HG02678 (cell line): ENCODE measurements at regions not wholly inside any gene's neighbourhood (a gene's known extent, or its start where the extent isn't known, plus 50 kb on each side); places are given as distances from the start of the nearest gene placed in this dataset.

Experiments
- ATAC-seq: cut with Tn5 transposase; IDR thresholded peaks from one replicate; pipeline ENCODE4 v1.9.1; 2021; ENCODE audit warnings: mild to moderate bottlenecking, moderate library complexity; ENCODE audit not compliant: unreplicated experiment

DNA sequence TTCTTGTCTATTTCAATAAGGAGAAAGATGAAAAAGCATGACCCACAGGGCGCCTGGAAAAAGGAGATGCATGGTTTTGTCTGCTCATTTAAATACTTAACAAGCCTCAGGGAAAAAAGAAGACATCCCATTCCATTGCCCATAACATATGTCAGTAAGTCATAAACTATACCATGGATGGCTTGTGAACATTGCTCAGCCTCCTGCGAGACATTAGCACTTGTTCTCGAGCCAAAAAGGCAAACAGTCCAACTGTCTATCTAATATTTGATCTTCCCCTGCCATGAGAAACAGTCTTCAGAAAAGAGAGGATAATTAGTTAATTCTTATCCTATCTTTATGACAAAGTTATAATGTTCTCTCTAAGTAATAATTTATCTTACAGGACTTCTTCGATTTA is 527.4 kb downstream of the HACE1 start:
- ATAC-seq = no peak

DNA sequence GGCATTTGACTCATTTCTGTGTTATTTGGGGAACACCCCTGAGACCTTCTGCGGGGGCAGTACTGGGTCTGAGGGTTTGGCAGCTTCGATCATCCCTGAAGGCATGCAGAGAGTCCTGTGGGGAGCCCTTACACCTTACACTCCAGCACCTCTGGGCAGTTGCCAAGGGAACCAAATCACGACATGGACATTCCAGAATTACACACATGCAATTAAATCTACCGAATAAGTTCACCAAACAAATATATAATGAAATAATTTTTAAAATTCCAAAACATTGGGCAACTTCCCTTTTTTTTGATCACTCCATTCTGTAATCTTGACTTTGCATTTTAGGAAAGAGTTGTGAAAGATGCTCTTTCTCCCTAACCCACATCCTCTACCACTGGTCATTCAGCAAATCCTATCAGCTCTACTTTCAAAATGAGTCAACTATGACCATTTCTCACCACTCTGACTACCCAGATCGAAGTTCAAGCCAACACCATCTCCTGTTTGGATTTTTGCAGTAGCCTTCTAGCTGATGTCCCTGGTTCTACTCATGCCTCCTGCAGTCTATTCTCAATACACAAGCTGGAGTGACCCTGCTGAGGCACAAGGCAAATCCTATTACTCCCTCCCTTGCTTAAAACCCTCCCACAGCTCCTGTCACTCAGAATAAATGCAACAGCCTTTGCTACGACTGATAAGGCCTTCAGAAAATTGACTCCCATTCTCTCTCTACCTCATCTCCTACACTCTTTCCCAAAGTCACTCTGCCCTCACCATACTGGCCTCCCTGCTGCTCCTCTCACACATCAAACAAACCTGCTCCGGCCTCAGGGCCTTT is 533.3 kb downstream of the HACE1 start:
- no peak for ATAC-seq

DNA sequence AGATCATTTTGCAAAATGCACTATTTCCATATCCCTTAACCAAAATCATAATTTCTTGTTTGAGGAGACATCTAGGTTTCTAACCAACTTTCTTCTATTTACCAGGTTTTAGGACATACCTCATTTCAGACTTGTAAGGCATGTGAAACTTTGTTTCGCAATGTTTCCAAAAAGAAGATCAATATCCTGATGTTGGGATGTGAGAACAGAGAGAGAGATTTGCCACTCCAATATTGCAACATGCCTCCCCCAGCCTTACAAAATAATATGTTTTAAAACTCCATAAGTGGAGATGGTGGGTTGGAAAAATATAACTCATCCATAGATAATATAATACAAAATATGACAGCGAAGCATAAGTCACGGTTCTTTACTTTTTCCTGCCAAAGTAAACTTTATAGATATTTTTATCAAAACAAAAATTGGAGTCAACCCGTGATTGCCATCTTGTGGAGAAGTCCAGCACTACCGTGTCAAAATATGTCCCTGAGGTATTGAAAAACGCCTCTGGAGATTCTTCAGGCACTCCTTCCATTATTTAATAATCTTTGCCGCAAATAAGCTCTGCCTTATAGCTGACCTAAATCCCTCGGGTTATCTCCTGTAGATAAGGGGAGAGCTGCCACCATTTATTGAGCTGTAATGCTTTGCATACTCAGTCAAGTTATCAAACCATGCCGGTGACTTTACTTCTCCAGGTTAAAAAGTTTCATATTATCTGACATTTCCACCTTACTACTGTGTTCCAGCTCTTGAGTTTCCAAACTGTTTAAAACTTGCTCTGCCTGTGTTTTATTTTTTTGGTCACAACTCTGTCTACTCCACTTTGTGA is 534.2 kb downstream of the HACE1 start:
- ATAC-seq = no peak

DNA sequence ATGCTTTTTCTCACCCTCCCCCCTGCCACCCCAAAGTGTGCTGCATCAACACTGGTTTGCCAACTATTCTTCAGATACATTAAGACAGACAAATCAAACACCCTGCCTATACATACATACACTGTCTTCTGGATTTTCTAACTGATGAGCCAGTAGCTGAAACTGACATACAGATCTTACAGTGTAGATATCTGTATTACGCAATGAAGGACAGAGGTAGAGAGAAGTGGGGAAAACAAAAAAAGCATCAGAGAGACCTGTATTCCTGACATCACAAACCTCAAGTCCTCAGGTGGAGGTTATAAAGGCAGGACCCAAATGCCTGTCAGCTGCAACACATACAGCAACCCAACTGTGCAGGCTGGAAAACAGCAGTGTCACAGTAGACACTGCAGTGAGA is 535.4 kb downstream of the HACE1 start:
- ATAC-seq = no peak

DNA sequence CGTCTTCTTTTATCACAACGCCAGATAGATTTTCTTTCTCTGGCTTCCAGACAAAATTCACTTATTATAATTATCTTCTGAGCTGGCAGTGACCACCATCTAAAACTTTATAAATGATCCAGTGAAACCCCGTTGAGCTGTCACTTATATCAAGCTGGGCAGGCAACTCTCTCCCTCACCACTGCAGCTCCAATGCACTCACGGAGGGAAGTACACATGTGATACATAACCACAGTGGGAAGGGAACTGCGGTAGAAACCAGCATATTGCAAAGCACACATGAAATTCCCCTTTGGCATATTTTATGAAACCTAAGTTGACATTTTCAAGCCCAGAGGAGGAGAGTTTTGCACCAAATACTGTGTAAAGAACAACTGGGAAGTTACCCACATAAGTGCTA is 536.9 kb downstream of the HACE1 start:
- no peak for ATAC-seq

DNA sequence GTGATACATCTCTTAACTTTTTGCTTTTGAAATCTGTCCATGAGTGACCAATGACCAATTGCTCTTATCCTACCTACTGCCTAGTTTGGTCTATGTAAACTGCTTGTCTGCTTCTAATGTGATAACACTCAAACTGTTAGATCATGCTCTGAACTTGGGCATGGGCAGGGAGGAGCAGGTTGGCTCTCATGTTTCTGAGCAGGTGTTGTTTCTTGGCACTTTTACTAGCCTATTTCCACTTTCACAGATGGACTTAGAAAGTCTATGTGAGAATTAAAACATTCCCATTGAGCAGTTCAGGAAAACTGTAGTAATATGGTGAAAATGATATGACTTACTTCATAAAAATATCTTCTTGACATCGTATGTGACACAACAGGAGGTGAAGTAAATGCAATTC is 538.4 kb downstream of the HACE1 start:
- ATAC-seq = no peak

DNA sequence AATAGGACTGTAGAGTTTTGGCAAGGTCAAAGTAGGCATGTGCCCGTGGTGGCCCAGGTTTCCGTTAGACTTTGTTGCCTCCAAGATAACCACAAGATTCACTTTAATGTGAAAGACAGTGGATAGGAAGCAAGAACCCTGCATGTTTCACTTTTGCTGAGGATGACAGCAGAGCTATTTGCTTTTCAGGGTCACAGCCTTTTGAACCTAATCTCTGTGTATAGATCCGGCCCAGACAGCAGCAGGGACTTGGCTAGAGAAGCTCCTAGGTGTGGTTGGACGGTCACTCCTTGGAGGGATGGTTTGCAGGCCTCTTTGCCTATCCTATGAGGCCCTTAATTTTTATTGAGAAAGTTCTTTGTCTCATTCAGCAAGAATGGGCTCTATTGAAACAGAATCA is 538.8 kb downstream of the HACE1 start:
- no peak for ATAC-seq

DNA sequence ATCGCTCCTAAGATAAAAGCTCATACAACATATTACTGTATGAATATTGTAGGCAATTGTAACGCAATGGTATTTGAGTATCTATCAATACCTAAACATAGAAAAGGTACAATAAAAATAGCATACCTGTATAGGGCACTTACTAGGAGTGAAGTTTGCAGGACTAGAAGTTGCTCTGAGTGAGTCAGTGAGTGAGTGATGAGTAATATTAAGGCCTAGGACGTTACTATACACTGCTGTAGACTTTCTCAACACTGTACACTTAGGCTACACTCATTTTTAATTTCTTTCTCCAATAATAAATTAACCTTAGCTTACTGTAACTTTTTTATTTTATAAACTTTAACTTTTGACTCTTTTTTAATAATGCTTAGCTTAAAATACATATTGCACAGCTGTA is 546.9 kb downstream of the HACE1 start:
- ATAC-seq = no peak

DNA sequence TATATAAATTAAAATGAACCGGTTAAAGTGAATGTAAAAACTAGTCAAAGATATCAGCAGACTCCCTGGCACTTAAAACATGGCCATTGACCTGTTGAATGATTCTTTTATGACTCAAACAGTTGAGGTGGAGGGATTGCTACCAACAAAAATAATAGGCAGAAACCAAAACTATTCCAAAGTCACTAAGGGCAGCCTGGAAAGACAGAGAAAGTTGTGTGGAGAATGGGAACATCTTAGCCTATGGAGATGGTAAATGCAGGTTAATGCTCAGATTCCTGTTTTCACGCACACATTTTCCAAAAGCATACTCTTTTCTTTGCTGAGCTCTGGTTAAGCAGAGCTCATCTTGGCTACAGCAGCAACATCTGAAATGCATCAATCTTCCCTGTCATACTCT is 553.5 kb downstream of the HACE1 start:
- no peak for ATAC-seq

DNA sequence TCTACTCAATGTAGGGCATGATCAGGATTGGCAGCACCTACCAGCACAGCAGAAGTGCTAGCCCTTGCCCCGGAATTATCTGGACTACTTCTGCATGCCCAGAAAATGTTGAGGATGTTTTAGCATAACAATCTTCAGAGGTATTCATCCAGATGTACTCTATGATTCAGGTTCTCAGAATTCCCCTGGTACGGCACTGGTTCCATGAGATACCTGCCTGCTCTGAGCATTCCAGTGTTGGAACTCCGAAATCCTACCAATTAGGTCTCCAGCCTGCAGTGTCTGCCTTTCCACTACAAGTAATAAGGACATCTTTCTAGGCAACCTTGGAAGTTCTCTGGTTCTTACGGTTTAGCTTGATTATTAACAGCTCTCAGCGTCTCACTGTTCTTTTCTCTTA is 554.5 kb downstream of the HACE1 start:
- ATAC-seq = no peak

DNA sequence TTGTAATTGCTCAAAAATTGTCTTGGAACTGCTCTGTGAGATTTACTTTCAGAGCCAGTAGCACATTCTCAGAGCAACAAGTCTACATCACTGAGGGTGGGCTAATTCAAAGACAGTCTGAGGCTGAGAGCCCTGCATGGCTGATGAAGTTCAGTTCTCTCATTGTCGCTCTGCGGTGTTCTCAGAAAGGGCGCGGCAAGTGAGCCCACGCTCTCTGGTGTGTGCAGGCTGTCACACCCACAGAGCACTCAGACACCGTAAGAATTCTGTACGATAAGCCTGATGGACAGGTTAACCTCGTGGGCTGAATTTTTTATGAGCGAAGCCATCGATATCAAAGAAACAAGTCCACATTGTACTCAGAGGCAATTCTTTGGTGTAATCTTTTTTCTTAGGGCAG is 557.8 kb downstream of the HACE1 start:
- ATAC-seq = no peak

DNA sequence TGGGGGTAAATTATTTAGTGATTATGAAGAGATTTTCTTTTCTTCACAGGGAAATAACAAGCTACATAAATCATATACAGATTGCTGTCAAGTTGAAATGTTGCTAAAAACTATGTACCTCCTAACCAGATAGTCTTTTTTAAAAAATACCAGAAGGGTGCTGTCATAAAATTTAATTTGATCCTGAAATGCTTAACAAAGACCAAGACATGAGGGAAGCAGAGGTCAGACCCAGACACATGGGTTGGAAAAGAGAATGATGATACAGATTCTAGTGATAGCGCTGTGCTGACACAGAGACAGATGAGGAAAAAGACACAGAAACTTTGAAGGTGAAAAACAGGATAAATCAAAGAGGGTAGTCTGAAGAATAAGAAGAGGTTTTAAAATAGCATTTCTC is 573.1 kb downstream of the HACE1 start:
- no peak for ATAC-seq

DNA sequence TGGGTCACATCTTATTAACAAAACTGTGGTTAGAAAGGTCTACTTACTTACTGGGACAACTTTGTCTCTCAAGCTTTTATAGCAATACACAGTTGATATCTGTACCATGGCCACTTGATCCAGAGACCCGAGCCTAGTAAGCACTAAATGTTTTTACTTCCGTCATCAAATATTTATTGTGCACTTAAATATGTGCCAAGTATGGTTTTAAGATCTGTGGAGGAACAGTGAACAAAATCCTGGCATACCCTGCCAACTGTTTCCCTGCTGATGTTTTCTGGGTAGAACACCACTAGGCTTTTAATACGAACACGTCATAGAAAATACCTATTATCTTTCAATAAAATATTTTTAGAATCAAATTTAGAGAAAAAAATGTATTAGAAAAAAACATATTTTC is 574.8 kb downstream of the HACE1 start:
- no peak for ATAC-seq

DNA sequence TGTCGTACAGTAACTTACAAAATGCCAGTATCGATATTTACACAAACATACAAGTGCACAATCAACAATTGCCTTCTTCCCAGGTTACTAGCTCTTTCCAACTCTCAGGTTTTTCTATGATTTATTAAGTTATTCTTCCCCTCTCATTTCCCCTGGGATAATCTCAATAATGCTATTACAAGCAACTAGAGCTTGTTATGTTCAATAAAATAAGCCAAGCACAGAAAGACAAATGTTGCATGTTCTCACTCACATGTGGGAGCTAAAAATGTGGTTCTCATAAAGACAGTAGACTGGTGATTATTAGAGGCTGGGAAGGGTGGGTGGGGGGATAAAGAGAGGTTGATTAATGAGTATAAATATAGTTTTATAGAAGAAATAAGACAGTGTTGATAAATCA is 577.1 kb downstream of the HACE1 start:
- no peak for ATAC-seq

DNA sequence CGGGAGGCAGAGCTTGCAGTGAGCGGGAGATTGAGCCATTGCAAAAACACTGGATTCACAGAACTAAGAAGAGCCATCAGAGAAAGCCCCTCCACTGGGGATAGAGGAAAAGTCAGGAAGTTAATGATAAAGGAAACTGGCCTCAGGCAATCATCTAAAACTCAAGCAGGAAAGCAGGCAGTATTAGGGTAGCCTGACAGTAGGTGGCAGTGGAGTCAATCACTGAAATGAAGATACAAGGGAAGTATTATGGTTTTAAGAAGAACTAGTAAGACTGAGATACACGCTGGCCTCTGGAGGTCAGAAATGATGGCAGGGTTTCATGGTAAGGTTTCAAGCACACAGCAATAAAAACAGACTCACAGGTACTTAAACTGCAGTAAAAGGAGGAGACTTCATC is 578.3 kb downstream of the HACE1 start:
- no peak for ATAC-seq

DNA sequence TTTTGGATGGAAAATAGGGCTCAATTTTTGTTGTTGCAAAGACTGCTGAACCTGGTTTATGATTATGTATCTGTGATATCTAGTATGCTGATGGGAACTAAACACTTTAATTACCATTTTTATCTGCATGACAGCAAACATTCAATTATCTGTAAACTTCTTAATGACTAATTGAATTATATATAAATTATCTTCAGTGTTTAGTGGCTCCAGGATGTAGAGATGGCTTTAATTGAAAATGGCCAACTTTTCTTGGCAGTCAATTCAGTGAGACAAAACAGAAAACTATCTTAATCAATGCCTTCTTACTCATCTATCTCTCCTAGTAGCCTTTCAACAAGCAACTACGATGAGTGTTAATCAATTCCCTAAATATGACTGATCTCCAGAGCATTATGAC is 591.3 kb downstream of the HACE1 start:
- ATAC-seq = no peak

DNA sequence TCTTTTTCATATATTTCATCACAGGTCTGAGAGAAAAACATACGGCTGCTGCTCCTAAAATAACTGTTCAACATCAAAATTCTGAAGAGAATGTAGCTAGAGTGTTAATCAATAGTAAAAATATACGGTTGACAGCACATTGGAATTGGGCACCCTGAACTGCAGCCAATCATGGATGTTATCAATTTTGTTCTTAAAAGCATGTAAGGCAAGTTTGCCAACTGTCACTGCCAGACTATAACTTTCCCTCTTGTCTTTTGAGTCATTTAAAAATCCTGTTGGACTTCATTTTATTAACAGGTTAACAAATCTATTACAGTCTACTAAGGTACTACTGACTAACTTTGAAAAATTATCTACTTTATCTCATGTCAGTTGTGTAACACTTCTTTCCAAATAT is 592.8 kb downstream of the HACE1 start:
- no peak for ATAC-seq

DNA sequence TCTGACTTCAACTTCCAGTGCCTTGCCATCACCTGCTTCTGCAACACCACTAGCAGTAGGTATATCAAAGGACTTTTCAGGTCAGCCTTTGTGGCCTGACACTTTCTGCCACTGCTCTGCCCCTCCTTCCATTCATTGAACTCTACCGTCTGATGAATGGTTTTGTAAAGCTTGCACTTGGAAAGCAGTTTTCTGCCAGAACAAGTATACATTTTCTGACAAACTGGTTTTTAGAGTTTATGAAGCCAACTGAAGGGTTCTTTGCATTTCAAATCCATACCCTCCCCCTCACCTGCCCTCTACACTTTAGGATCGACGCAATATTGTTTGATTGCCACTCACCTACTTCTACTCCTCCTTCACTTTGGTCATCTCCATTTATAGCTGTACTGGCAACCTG is 603.1 kb downstream of the HACE1 start:
- no peak for ATAC-seq

DNA sequence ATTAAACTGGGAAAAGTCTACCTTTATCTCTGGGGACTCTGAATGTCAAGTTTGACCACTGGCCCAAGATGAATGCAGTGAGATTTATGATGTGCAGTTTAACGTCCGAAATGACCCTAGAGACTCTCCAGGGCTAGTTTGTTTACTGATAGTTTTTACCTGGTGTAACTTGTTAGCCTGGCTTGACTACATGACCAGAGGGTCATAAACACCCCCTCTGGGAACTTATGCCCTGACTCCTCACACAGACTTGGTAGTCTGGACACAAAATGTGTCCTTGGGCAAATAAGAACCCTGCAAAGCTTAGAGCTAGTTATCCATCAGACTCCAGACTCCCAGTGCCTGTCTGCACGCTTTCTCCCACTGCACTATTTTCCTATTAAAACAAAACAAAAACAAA is 606.5 kb downstream of the HACE1 start:
- ATAC-seq = no peak

DNA sequence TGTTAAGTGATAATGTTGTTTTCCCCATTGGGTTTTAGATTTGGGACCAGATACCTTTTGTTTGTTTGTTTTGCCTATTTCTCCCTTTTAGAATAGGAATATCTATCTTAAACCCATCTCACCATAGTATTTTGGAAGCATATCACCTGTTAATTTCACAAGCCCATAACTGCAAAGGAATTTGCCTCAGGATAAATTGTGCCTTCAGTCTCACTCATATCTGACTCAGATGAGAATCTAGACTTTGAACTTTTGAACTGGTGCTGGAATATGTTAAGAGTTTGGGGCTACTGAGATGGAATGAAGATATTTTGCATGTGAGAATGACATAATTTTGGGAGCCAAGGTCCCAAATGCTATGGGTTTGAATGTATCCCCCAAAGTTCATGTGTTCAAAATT is 607.4 kb downstream of the HACE1 start:
- no peak for ATAC-seq

DNA sequence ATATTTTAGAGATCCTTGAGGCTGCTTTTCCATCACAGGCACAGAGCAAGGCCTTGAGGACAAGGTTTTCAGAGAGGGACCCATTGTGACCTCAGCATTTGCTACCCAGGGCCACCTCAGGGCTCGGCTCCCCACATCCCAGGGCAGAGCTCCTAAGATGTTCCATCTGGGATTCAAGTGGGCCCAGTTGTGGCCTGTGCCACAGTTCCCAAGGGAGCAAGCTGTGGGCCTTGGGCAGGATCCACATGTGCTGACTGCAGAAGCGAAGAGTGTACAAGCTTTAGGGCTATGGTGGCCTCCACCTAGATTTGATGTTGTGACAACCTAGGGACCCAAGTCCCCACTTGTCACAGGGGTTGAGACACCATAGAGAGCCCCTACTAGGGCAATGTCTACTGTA is 608.1 kb downstream of the HACE1 start:
- ATAC-seq = no peak

DNA sequence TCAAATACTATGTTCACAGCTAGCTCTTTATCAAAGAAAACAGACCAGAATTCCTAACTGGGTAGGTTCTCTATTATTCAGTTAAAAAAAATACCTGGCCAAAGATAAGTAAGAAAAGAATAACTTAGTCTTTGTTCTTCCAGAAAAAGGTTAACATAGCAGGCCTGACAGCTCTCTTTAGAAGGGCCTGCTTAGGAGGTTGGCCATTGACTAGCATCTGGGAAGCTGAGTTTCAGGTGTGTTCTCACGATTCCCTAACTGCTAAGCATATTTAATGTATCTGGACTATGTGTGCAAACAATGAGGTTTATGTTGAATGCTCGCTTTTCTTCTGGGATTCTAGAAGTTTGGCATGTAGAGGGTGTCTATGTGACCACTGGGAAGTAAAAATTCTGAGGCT is 618.9 kb downstream of the HACE1 start:
- no peak for ATAC-seq
